ENCODE measurements at regions not wholly inside any gene's neighbourhood (a gene's known extent, or its start where the extent isn't known, plus 50 kb on each side); places are given as distances from the start of the nearest gene placed in this dataset.

- TF ChIP-seq CTCF (IDR thresholded peaks at IDR 0.05): no peak
Measured at GRCh38 chr2:67612576-67613042, 215.5 kb downstream of the ETAA1 start.

- TF ChIP-seq CTCF (IDR thresholded peaks at IDR 0.05): no peak
Measured at GRCh38 chr2:67613227-67613626, 216.1 kb downstream of the ETAA1 start.

- TF ChIP-seq CTCF (IDR thresholded peaks at IDR 0.05): no peak
Measured at GRCh38 chr2:67614454-67614853, 217.3 kb downstream of the ETAA1 start.

- TF ChIP-seq CTCF (IDR thresholded peaks at IDR 0.05): no peak
Measured at GRCh38 chr2:67616749-67617148, 219.6 kb downstream of the ETAA1 start.

GRCh38 chr2:67619204-67619603 is 222.1 kb downstream of the ETAA1 start:
- TF ChIP-seq CTCF (IDR thresholded peaks at IDR 0.05): no peak

GRCh38 chr2:67625178-67625577 is 228.0 kb downstream of the ETAA1 start:
- TF ChIP-seq CTCF (IDR thresholded peaks at IDR 0.05): no peak

GRCh38 chr2:67625690-67626475 is 228.8 kb downstream of the ETAA1 start:
- no peak for TF ChIP-seq CTCF (IDR thresholded peaks at IDR 0.05)
